Skin epidermis (tissue), 12 donors: ENCODE measurements at regions not wholly inside any gene's neighbourhood (a gene's known extent, or its start where the extent isn't known, plus 50 kb on each side); places are given as distances from the start of the nearest gene placed in this dataset.

Source experiments
- H3K27ac ChIP-seq, 21 experiments: fragments of 200-600 bp; sonication (generic) in 11 of 21; one replicate each; pipeline ENCODE4 v1.5.0; 2020; ENCODE audit warnings: mild to moderate bottlenecking in 3 of 21, inconsistent platforms in 2 of 21, moderate library complexity in 2 of 21
- H3K4me3 ChIP-seq, 7 experiments: fragments of 200-600 bp; sonication (generic) in 2 of 7; one replicate each; pipeline ENCODE4 v1.5.0; 2020; ENCODE audit warnings: inconsistent platforms in 2 of 7, mild to moderate bottlenecking in 2 of 7, moderate library complexity in 1 of 7

GRCh38 chr1:108082738-108083562, 117.2 kb downstream of the SLC25A24 start:
- no peak overlapping the region for H3K27ac ChIP-seq

GRCh38 chr1:108082001-108082400, 117.0 kb upstream of the VAV3 start:
- Histone ChIP-seq H3K27ac (no peak overlapping the region), H3K4me3 (no peak overlapping the region)

More at GRCh38 chr1:108082738-108083562, 117.2 kb downstream of the SLC25A24 start:
- no peak overlapping the region for H3K4me3 ChIP-seq

- H3K4me3 ChIP-seq = no peak overlapping the region
- H3K27ac ChIP-seq = peak overlapping the region in 1 of 21 experiments; percentile 49
These were observed 115.5 kb upstream of the VAV3 start for GRCh38 chr1:108080448-108080847.

- Histone ChIP-seq H3K27ac (peak overlapping the region in 4 of 21 experiments; percentile 31 to 57 (median 46)), H3K4me3 (no peak overlapping the region)
These were observed 114.6 kb upstream of the VAV3 start for GRCh38 chr1:108079440-108080025.

- H3K27ac ChIP-seq = peak overlapping the region in 4 of 21 experiments; percentile 16 to 53 (median 30)
- H3K4me3 ChIP-seq = no peak overlapping the region
These were observed 113.0 kb upstream of the VAV3 start for GRCh38 chr1:108077991-108078390.

- H3K4me3 ChIP-seq = no peak overlapping the region
- no peak overlapping the region for H3K27ac ChIP-seq
These were observed 110.1 kb upstream of the VAV3 start for GRCh38 chr1:108075055-108075454.

- Histone ChIP-seq H3K27ac (no peak overlapping the region), H3K4me3 (no peak overlapping the region)
These were observed 107.8 kb upstream of the VAV3 start for GRCh38 chr1:108072776-108073175.

GRCh38 chr1:108072212-108072611, 107.2 kb upstream of the VAV3 start:
- no peak overlapping the region for H3K4me3 ChIP-seq
- H3K27ac ChIP-seq = no peak overlapping the region

- H3K27ac ChIP-seq = no peak overlapping the region
- no peak overlapping the region for H3K4me3 ChIP-seq
These were observed 106.6 kb upstream of the VAV3 start for GRCh38 chr1:108071601-108072000.

GRCh38 chr1:108070662-108071061, 105.7 kb upstream of the VAV3 start:
- no peak overlapping the region for H3K4me3 ChIP-seq
- H3K27ac ChIP-seq = no peak overlapping the region

GRCh38 chr1:108067884-108068540, 103.0 kb upstream of the VAV3 start:
- no peak overlapping the region for H3K4me3 ChIP-seq
- no peak overlapping the region for H3K27ac ChIP-seq

GRCh38 chr1:108066808-108067207, 101.8 kb upstream of the VAV3 start:
- H3K4me3 ChIP-seq = no peak overlapping the region
- H3K27ac ChIP-seq = no peak overlapping the region

GRCh38 chr1:108064255-108064654, 99.3 kb upstream of the VAV3 start:
- Histone ChIP-seq H3K27ac (no peak overlapping the region), H3K4me3 (no peak overlapping the region)

GRCh38 chr1:108063703-108064102, 98.7 kb upstream of the VAV3 start:
- H3K4me3 ChIP-seq = no peak overlapping the region
- H3K27ac ChIP-seq = no peak overlapping the region

GRCh38 chr1:108059945-108060344, 95.0 kb upstream of the VAV3 start:
- Histone ChIP-seq H3K4me3 (no peak overlapping the region), H3K27ac (no peak overlapping the region)

- Histone ChIP-seq H3K4me3 (no peak overlapping the region), H3K27ac (peak overlapping the region in 1 of 21 experiments; percentile 70)
These were observed 92.6 kb upstream of the VAV3 start for GRCh38 chr1:108057541-108057940.

- no peak overlapping the region for H3K4me3 ChIP-seq
These were observed 91.5 kb upstream of the VAV3 start for GRCh38 chr1:108056436-108056990.

GRCh38 chr1:108055387-108055786, 90.4 kb upstream of the VAV3 start:
- Histone ChIP-seq H3K4me3 (no peak overlapping the region), H3K27ac (no peak overlapping the region)

More at GRCh38 chr1:108056436-108056990, 91.5 kb upstream of the VAV3 start:
- no peak overlapping the region for H3K27ac ChIP-seq

- no peak overlapping the region for H3K4me3 ChIP-seq
- H3K27ac ChIP-seq = peak overlapping the region in 5 of 21 experiments; percentile 20 to 67 (median 47)
These were observed 89.4 kb upstream of the VAV3 start for GRCh38 chr1:108054396-108054795.

- Histone ChIP-seq H3K27ac (peak overlapping the region in 9 of 21 experiments; percentile 0 to 67 (median 20)), H3K4me3 (no peak overlapping the region)
These were observed 88.5 kb upstream of the VAV3 start for GRCh38 chr1:108053270-108054013.
